22Rv1 (cell line): ENCODE measurements at regions not wholly inside any gene's neighbourhood (a gene's known extent, or its start where the extent isn't known, plus 50 kb on each side); places are given as distances from the start of the nearest gene placed in this dataset.

Source experiments
- H3K27ac ChIP-seq: fragments of 450-650 bp; 2 replicates; pipeline ENCODE4 v1.5.1; 2017
- CTCF ChIP-seq: fragments of 450-650 bp; IDR thresholded peaks from 2 replicates; pipeline ENCODE4 v1.5.1; 2017; ENCODE audit warnings: mild to moderate bottlenecking
- ZFX ChIP-seq: fragments of 450-650 bp; IDR thresholded peaks from 2 replicates; pipeline ENCODE4 v1.6.1; 2017; ENCODE audit warnings: antibody characterized with exemption, borderline replicate concordance

DNA sequence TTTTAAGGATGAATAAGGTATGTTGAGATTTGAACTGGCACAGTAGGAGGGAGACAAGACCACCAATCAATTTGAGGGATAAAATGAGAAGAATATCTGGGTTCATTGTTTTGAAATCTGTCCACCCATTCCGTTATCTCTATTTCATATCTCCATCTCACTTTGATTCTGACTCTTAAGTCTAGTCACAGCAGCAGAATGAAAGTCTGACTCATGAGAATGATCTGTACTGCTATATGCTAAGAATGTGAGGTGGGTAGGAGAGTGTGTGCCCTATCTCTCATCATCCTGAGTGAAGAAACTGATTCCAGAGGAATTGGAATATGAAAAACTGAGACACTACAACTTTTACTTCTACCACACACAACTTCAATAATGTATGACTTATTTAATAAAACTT, 1994.5 kb upstream of the PIK3C3 start:
- TF ChIP-seq ZFX (no peak), CTCF (no peak)
- no peak overlapping the region for H3K27ac ChIP-seq

GRCh38 chr18:39959839-39960238, 1995.2 kb upstream of the PIK3C3 start:
- no peak overlapping the region for H3K27ac ChIP-seq
- TF ChIP-seq ZFX: no peak
- TF ChIP-seq CTCF: no peak

DNA sequence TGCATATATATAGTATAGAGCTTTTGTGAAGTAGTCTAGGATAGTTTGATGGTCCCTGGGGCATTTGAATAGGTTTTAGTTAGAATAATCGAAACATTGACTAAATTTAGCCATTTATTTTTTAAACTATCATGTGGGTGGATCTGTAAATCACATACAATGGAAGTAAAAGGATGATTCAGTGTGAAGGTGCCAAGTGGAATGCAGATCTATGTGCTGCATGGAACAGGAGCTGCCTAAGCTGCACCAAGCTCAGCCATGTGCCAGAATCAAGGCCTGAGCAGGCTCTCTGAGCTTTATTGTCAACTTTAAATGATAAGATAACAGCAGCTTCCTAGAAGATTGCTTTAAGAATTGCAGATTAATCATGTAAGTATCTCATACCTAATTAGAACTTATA, 1996.2 kb upstream of the PIK3C3 start:
- no peak for TF ChIP-seq CTCF
- TF ChIP-seq ZFX: no peak
- H3K27ac ChIP-seq: no peak overlapping the region

DNA sequence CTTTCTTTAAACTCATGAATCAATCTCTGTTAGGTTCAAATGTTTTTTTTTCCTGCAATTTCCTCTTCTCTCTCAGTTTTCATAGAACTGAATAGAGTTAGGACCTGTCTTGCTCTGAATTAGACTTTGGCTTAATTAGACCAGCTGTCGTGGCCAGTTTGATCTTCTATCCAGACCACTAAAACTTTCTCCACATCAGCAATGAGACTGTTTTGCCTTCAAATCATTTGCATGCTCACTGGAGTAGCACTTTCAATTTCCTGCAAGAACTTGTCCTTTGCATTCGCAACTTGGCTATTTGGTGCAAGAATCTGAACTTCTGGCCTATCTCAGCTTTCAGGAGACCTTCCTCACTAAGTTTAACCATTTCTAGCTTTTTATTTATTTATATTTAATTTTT, 2002.2 kb upstream of the PIK3C3 start:
- no peak for TF ChIP-seq CTCF
- TF ChIP-seq ZFX: no peak
- H3K27ac ChIP-seq: no peak overlapping the region

- H3K27ac ChIP-seq: no peak overlapping the region
- TF ChIP-seq CTCF (no peak), ZFX (no peak)
These were observed 2003.8 kb upstream of the PIK3C3 start for GRCh38 chr18:39951142-39951720.

DNA sequence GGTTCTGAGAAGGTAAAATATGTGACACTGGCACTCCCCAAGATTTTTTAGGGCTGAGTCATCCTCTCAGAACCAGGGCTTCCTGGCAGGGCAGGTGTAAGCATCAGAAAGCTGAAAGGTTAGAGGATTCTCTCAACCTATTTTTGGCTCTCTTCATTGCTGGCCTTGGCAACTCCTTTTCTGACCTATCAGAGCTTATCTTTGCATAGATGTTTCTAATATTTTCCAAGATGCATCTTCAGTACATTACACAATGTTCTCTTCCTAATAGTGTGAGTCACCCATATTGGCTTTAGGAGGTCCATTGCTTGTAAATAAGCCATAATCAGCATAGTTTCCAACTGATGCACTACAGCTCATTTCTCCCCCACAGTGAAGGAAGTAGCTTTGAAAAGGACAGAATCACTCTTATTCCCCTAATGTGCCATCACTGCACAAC, 2008.4 kb upstream of the PIK3C3 start:
- TF ChIP-seq ZFX: no peak
- no peak for TF ChIP-seq CTCF
- H3K27ac ChIP-seq: no peak overlapping the region

DNA sequence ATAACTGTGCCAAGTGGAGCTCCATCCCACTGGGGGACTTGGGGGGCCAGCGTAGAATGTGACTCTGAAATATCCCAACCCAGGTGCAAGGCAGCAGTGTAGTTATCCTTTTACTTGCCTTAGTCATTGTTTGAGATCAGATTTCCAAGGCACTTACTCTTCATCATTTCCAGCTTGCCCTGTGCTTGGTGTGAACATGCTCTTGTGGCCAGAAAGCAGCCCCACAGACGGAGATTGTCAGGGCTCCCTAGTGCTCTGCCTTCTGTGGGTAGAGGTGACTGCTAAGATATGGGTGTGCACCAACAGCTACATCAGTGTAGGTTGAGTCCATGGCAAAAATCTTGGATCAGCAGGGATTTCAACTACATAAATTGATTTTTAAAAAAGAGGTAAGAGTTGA, 2010.0 kb upstream of the PIK3C3 start:
- no peak overlapping the region for H3K27ac ChIP-seq
- TF ChIP-seq ZFX (no peak), CTCF (no peak)
